Hematopoietic multipotent progenitor cell treated with erythropoietin and hydrocortisone succinate and interleukin-3 and kit ligand, for 6 days (in vitro differentiated cells): ENCODE measurements at regions not wholly inside any gene's neighbourhood (a gene's known extent, or its start where the extent isn't known, plus 50 kb on each side); places are given as distances from the start of the nearest gene placed in this dataset.

Experiments
- DNase-seq: peaks from one replicate; pipeline ENCODE4 v3.0.0-alpha.2; 2015

GRCh38 chrX:26050099-26050498 is 88.0 kb upstream of the MAGEB18 start:
- DNase-seq = no peak

GRCh38 chrX:26070882-26071281 is 67.3 kb upstream of the MAGEB18 start:
- DNase-seq = no peak

- DNase-seq = no peak
These were observed 66.5 kb upstream of the MAGEB18 start for GRCh38 chrX:26071618-26072017.

- DNase-seq = no peak
These were observed 55.0 kb upstream of the MAGEB18 start for GRCh38 chrX:26083093-26083492.
